GM19035 (cell line): ENCODE measurements at regions not wholly inside any gene's neighbourhood (a gene's known extent, or its start where the extent isn't known, plus 50 kb on each side); places are given as distances from the start of the nearest gene placed in this dataset.

ENCODE experiments used
- ATAC-seq: cut with Tn5 transposase; IDR thresholded peaks from one replicate; pipeline ENCODE4 v1.9.1; 2021; ENCODE audit not compliant: unreplicated experiment

GRCh38 chr7:22658031-22658430 lies 69.0 kb upstream of the IL6 start:
- ATAC-seq: no peak

- ATAC-seq: no peak
Observed at GRCh38 chr7:22657479-22657878, 69.5 kb upstream of the IL6 start.

GRCh38 chr7:22655781-22656180 lies 71.2 kb upstream of the IL6 start:
- ATAC-seq: no peak

GRCh38 chr7:22654831-22655230 lies 72.2 kb upstream of the IL6 start:
- ATAC-seq: no peak

GRCh38 chr7:22653951-22654350 lies 73.0 kb upstream of the IL6 start:
- ATAC-seq: no peak

- ATAC-seq: no peak
Observed at GRCh38 chr7:22651534-22652243, 75.3 kb upstream of the IL6 start.

- no peak for ATAC-seq
Observed at GRCh38 chr7:22651036-22651435, 76.0 kb upstream of the IL6 start.

GRCh38 chr7:22649686-22650085 lies 77.3 kb upstream of the IL6 start:
- ATAC-seq: no peak

- ATAC-seq: no peak
Observed at GRCh38 chr7:22647451-22648257, 79.3 kb upstream of the IL6 start.

- ATAC-seq: no peak
Observed at GRCh38 chr7:22645418-22646181, 81.4 kb upstream of the IL6 start.

GRCh38 chr7:22642454-22642853 lies 84.5 kb upstream of the IL6 start:
- ATAC-seq: no peak

- ATAC-seq: peak; percentile 99
Observed at GRCh38 chr7:22640269-22640668, 86.7 kb upstream of the IL6 start.

GRCh38 chr7:22639396-22639795 lies 87.6 kb upstream of the IL6 start:
- no peak for ATAC-seq

- no peak for ATAC-seq
Observed at GRCh38 chr7:22635349-22635748, 91.7 kb upstream of the IL6 start.

- ATAC-seq: no peak
Observed at GRCh38 chr7:22633954-22634474, 93.0 kb upstream of the IL6 start.

- ATAC-seq: no peak
Observed at GRCh38 chr7:22633286-22633953, 93.6 kb upstream of the IL6 start.

- ATAC-seq: no peak
Observed at GRCh38 chr7:22632674-22633073, 94.3 kb upstream of the IL6 start.

GRCh38 chr7:22631730-22632129 lies 95.3 kb upstream of the IL6 start:
- no peak for ATAC-seq

GRCh38 chr7:22630069-22630468 lies 96.9 kb upstream of the IL6 start:
- ATAC-seq: no peak

- ATAC-seq: no peak
Observed at GRCh38 chr7:22629056-22629455, 97.9 kb upstream of the IL6 start.

- ATAC-seq: no peak
Observed at GRCh38 chr7:22628112-22628511, 98.9 kb upstream of the IL6 start.
